Mammary epithelial cell (primary cell): ENCODE measurements at regions not wholly inside any gene's neighbourhood (a gene's known extent, or its start where the extent isn't known, plus 50 kb on each side); places are given as distances from the start of the nearest gene placed in this dataset.

Experiments
- CTCF ChIP-seq, 2 donors: IDR thresholded peaks in 1 of 2; conservative IDR thresholded peaks in 1 of 2; 2 replicates each; pipeline ENCODE4 v1.5.1; 2011 to 2012; ENCODE audit warnings: inconsistent platforms in 2 of 2, low read length in 2 of 2, mild to moderate bottlenecking in 2 of 2, control low read depth in 1 of 2, low read depth in 1 of 2; ENCODE audit not compliant: insufficient read depth in 1 of 2; ENCODE audit errors: extremely low read depth in 1 of 2
- EZH2 ChIP-seq: IDR thresholded peaks from 2 replicates; pipeline ENCODE4 v1.6.1; 2012; ENCODE audit warnings: low read length, inconsistent platforms, borderline replicate concordance

- TF ChIP-seq EZH2 (no peak), CTCF (conservative IDR thresholded peaks at IDR 0.05 in 1 of 2, IDR thresholded peaks at IDR 0.05 in 1 of 2; ENCODE audit: extremely low read depth in 1 of 2, insufficient read depth in 1 of 2, low read depth in 1 of 2, low read length in 2 of 2) (no peak)
These were observed 157.0 kb upstream of the RND3 start for GRCh38 chr2:150644298-150645067.
